ENCODE measurements at regions not wholly inside any gene's neighbourhood (a gene's known extent, or its start where the extent isn't known, plus 50 kb on each side); places are given as distances from the start of the nearest gene placed in this dataset.

GRCh38 chr9:88874391-88874790 lies 116.9 kb upstream of the S1PR3 start:
- H3K9ac ChIP-seq (ENCODE audit: control insufficient read depth, insufficient read depth, low read length) = no peak overlapping the region
- intact Hi-C loops (cut with micrococcal nuclease; ENCODE audit: unreplicated experiment) = no loop called here
- H3K79me2 ChIP-seq (ENCODE audit: control insufficient read depth, insufficient read depth, low read length) = no peaks in the 10 kb centered on the region
- H3K27ac ChIP-seq (ENCODE audit: control insufficient read depth, insufficient read depth) = no peak overlapping the region
- WGBS (ENCODE audit: insufficient coverage, insufficient replicate concordance, low lambda C conversion rate, missing lambda C conversion rate) = 19% methylated on average over 6 of the region's 6 CpGs
- H3K27me3 ChIP-seq (replicated peaks in 1 of 2; ENCODE audit: control insufficient read depth in 2 of 2, insufficient read depth in 2 of 2, low read length in 1 of 2) = no peaks in the 10 kb centered on the region; a peak in 1 of 4 replicates
- no peaks in the 10 kb centered on the region for H3K9me3 ChIP-seq (replicated peaks; ENCODE audit: control insufficient read depth, insufficient read depth, low read length)
- FAIRE-seq (no peak), ATAC-seq (no peak), DNase-seq (ENCODE audit: low read depth, low spot score) (no peak)
- H2AFZ ChIP-seq (ENCODE audit: control insufficient read depth, low read depth, low read length) = no peak overlapping the region
- no peaks in the 10 kb centered on the region for H3K4me1 ChIP-seq (ENCODE audit: control insufficient read depth, insufficient read depth, low read length)
- H3K4me2 ChIP-seq (ENCODE audit: control insufficient read depth, insufficient read depth) = no peak overlapping the region
- ChIA-PET POLR2A (no interaction called here), CTCF (no interaction called here), RAD21 (ENCODE audit: unreplicated experiment) (no interaction called here), SMC1A (ENCODE audit: uncharacterized antibody, unreplicated experiment) (no interaction called here)
- BruUV-seq (replicated peaks) = no TSS peak
- no peaks in the 10 kb centered on the region for H3K36me3 ChIP-seq (ENCODE audit: control insufficient read depth in 2 of 2, insufficient read depth in 2 of 2, low read length in 1 of 2)
- in situ Hi-C loops (cut with MboI) = no loop called here
- no peak for TF ChIP-seq EGR1 (IDR thresholded peaks at IDR 0.05; ENCODE audit: borderline replicate concordance in 1 of 2, low read depth in 2 of 2, low read length in 2 of 2)
- TF ChIP-seq SKIL (IDR thresholded peaks at IDR 0.05; ENCODE audit: low read depth, poor library complexity, severe bottlenecking) = no peak
- no peaks in the 10 kb centered on the region for H4K20me1 ChIP-seq (ENCODE audit: control insufficient read depth, insufficient read depth)
- no peak overlapping the region for H3K4me3 ChIP-seq

GRCh38 chr9:88875400-88876120 lies 115.7 kb upstream of the S1PR3 start:
- Histone ChIP-seq H3K36me3 (ENCODE audit: control insufficient read depth in 2 of 2, insufficient read depth in 2 of 2, low read length in 1 of 2) (no peaks in the 10 kb centered on the region), H3K4me2 (ENCODE audit: control insufficient read depth, insufficient read depth) (no peak overlapping the region), H2AFZ (ENCODE audit: control insufficient read depth, low read depth, low read length) (no peak overlapping the region), H3K4me3 (no peak overlapping the region), H3K9me3 (replicated peaks; ENCODE audit: control insufficient read depth, insufficient read depth, low read length) (no peaks in the 10 kb centered on the region), H4K20me1 (ENCODE audit: control insufficient read depth, insufficient read depth) (no peaks in the 10 kb centered on the region), H3K27ac (ENCODE audit: control insufficient read depth, insufficient read depth) (no peak overlapping the region), H3K4me1 (ENCODE audit: control insufficient read depth, insufficient read depth, low read length) (no peaks in the 10 kb centered on the region), H3K79me2 (ENCODE audit: control insufficient read depth, insufficient read depth, low read length) (no peaks in the 10 kb centered on the region), H3K9ac (ENCODE audit: control insufficient read depth, insufficient read depth, low read length) (no peak overlapping the region), H3K27me3 (replicated peaks in 1 of 2; ENCODE audit: control insufficient read depth in 2 of 2, insufficient read depth in 2 of 2, low read length in 1 of 2) (no peaks in the 10 kb centered on the region; a peak in 1 of 4 replicates)
- TF ChIP-seq YY1 (IDR thresholded peaks at IDR 0.05; ENCODE audit: low read depth, low read length) = no peak
- TF ChIP-seq SMARCA5 (IDR thresholded peaks at IDR 0.05) = no peak
- no peak for TF ChIP-seq TCF7 (IDR thresholded peaks at IDR 0.05; ENCODE audit: borderline replicate concordance)
- intact Hi-C loops (cut with micrococcal nuclease; ENCODE audit: unreplicated experiment) = no loop called here
- WGBS (ENCODE audit: insufficient coverage, insufficient replicate concordance, low lambda C conversion rate, missing lambda C conversion rate) = 0% methylated on average over 3 of the region's 3 CpGs
- BruUV-seq (replicated peaks) = no TSS peak
- CTCF ChIA-PET = interaction anchor here (0.6 kb wide), 1 partner anchor 279 kb away, joined by 3 read pairs; no protein-coding TSS in a partner anchor
- FAIRE-seq (no peak), ATAC-seq (no peak), DNase-seq (ENCODE audit: low read depth, low spot score) (no peak)
- in situ Hi-C loops (cut with MboI) = no loop called here
- RAD21 ChIA-PET (ENCODE audit: unreplicated experiment) = no interaction called here
- POLR2A ChIA-PET = no interaction called here
- SMC1A ChIA-PET (ENCODE audit: uncharacterized antibody, unreplicated experiment) = no interaction called here
